Glomerular endothelial cell (primary cell): ENCODE measurements at regions not wholly inside any gene's neighbourhood (a gene's known extent, or its start where the extent isn't known, plus 50 kb on each side); places are given as distances from the start of the nearest gene placed in this dataset.
"Not testable (repeated sequence)": the region's sequence is repeated elsewhere in the genome, so short reads cannot be mapped to it uniquely, and the experiment has no call there.

Source experiments
- DNase-seq: peaks from one replicate; pipeline ENCODE4 v3.0.0-alpha.2; 2011; ENCODE audit warnings: low read depth, low spot score; ENCODE audit errors: extremely low read depth

DNA sequence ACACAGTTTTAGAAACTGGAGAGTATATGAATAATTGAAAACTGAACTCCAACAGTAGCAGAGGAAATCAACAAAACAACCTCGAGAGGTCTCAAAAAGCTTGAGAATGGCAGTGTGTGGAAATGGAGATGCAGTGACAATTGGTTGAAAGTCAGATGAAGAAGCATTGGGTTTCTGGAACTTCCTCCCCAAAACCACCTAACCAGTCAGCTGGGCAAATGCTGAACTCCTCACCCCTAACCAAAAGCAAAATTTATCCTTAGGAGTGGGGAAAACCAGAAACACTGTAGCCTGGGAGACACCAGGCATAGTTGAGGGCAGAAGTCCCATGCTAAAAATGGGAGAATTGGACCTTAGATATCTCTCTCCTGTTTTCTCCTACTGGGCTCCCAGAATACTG lies 109.9 kb downstream of the TANC2 start:
- no peak for DNase-seq

- no peak for DNase-seq
Observed at GRCh38 chr17:63078707-63079106, 112.7 kb downstream of the TANC2 start.

DNA sequence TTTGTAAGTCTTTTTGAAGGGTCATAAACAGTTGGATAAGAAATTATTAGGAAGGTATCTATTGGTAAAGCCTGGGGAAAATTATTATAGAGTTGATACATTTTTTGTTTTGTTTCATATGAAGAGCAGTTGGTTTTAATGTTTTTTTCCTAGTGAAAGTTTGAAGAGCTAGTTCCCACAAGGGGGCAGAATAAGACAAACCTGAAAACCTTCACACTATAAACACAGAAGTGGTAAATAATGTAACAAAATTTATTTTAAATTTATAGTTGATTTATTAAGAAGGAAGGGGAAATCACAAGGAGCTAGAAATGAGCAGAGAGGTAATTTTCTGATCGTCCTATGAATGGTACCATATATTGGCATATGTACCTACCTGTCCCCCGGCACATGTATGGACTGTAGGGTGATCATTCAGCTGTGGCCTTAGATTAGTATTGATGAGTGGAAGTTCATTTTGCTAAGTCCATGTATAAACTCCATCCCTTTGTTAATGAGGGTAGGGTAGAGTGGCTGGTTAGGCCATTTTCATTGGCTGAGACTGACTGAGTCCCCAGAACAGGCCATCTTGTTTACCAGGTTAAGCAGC lies 116.3 kb downstream of the TANC2 start:
- DNase-seq = peak; percentile 27

GRCh38 chr17:63082952-63083351 lies 116.9 kb downstream of the TANC2 start:
- DNase-seq = no peak

GRCh38 chr17:63086483-63087185 lies 120.6 kb downstream of the TANC2 start:
- no peak for DNase-seq

- not testable (repeated sequence) for DNase-seq
Observed at GRCh38 chr17:63090358-63091114, 124.5 kb downstream of the TANC2 start.

GRCh38 chr17:63091909-63092308 lies 125.9 kb downstream of the TANC2 start:
- not testable (repeated sequence) for DNase-seq

DNA sequence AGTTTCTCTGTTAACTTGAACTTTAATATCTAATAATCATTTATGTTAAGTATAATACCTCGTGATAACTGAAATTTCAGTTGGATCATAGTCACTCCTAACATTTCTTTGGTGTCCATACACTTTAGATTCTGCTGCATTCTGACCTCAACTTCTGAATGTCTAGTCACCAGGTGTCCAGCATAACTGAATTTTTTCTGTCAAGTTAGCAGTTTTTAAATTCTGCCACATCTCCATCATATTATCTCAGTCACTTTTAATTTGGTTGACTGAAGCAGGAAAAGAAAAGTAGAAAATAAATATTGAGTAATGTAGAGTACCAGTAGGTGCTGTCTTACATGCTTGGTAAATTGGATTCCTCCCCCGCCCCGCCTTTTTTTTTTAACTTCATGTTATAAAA lies 128.6 kb downstream of the TANC2 start:
- no peak for DNase-seq

- DNase-seq = no peak
Observed at GRCh38 chr17:63095459-63095858, 129.4 kb downstream of the TANC2 start.

DNA sequence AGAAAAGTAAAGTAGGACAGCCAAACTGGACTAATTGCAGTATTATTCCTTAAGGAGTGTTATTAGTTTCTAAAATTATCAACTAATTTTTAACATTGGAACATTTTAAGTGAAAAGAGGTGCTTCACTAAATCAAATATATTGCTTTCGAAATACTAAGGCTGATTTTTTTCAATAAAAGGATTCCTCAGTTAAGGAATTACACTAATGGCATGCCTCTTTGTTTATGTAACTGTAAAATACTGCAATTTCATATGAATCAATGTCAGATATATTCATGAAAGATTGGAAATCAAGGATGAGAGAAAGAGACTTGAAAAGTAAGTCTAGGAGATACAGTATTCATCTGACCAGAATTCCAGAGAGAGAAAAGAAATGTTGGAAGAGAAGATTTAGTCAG lies 129.8 kb downstream of the TANC2 start:
- DNase-seq = no peak

DNA sequence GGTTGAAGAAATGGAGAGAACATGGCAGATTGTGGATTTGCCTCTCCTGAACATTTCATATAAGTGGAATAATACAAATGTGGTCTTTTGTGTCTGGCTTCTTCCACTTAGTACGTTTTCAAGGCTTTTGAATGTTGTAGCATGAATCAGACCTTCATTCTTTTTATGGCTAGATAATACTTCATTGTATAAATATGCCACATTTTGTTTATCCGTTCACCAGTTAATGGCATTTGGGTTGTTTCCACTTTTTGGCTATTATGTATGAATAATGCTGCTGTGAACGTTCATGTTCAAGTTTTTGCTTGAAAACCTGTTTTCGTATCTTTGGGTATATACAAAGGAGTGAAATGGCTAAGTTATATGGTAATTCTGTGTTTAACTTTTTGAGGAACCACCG lies 130.4 kb downstream of the TANC2 start:
- no peak for DNase-seq

- no peak for DNase-seq
Observed at GRCh38 chr17:63099425-63099824, 133.4 kb downstream of the TANC2 start.

- no peak for DNase-seq
Observed at GRCh38 chr17:63102034-63102433, 136.0 kb downstream of the TANC2 start.

GRCh38 chr17:63106050-63106449 lies 140.0 kb downstream of the TANC2 start:
- no peak for DNase-seq

GRCh38 chr17:63109661-63110060 lies 143.6 kb downstream of the TANC2 start:
- DNase-seq = no peak

DNA sequence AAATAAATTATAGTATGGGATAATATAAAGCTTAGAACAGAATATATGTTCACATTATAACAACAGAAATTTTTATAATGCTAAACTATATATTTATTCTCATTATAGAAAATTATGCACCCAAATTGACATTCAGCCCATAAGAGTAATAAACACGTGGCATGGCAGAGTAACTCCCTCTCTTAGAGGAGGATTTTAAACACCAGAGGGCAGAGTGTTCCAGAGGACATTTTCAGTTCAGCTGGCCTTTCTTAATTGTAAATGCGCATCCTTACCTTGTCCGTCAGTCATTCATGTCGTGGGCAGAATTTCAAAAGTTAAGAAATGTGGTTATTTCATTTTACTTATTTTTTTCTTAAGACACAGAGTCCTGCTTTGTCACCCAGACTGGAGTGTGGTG lies 147.1 kb downstream of the TANC2 start:
- DNase-seq = no peak

GRCh38 chr17:63116228-63116627 lies 150.2 kb downstream of the TANC2 start:
- no peak for DNase-seq

DNA sequence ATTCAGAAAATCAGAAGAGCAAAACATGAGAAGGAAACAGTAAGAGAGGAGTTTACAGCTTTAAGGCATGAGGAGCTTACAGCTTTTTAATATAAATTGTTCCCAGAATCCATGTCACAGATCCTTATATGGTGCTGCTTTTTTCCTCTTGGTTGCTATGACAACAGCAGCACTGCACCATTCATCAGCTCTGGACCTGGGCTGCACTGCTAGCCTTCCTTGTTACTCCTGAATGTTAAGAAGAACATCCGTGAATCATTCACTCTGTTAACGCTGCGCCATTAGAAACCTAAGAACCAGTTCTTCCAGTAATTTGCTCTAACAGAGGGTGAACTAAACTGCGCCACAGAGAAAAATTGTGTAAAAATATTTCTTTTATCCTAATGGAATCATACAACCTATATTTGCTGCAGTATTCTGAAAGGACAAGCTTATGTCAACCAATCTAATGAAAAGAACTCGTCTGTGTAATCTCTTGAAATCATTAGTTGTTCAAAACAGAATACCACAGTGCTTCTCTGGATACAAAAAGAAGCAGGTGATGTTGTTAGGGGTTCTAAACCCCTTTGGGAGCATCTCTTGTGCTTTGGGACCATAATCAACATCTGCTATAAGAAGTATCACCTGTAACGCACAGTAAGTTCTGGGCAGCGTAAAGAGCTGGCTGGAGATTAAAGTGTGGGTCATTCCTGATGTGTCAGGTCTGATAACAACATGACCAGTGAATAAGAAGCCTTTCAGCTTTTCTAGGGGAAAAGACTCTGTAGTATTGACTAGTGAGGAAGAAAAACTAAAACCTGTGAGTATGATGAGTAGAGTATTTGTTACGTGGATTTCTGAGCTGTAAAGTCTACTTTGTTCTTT lies 151.2 kb downstream of the TANC2 start:
- DNase-seq = no peak

DNA sequence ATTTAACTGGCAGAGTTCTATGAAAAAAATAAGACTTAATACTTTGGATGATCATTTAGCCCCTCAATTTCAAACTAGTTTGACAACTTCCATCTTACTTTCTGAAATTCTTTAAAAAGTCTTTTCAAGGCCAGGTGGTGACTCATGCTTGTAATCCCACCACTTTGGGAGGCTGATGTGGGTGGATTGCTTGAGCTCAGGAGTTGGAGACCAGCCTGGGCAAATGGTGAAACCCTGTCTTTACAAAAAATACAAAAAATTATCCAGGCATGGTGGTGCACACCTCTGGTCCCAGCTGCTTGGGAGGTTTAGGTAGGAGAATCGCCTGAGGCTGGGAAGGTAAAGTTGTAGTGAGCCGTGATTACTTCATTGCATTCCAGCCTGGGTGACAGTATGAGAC lies 154.4 kb downstream of the TANC2 start:
- no peak for DNase-seq

- no peak for DNase-seq
Observed at GRCh38 chr17:63124536-63124935, 158.5 kb downstream of the TANC2 start.

DNA sequence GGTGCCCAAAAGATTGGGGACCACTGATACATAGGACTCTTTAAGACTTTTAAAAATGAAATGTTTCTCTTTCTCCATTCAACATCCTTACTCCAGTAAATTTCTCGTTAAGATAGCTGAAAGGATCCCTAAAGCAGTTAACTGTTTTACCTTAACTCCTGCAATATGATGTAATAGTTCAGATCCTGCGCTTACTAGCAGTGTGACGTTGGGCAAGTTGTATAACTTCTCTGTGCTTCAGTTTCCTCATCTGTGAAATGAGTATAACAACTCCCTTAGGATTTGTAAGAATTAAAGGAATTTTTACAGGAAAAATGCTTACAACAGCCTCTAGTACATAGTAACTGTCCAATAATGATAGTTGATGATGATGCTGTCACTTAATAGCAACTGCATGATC lies 158.9 kb downstream of the TANC2 start:
- DNase-seq = no peak
